Breast epithelium (tissue), 4 donors: ENCODE measurements at regions not wholly inside any gene's neighbourhood (a gene's known extent, or its start where the extent isn't known, plus 50 kb on each side); places are given as distances from the start of the nearest gene placed in this dataset.

ENCODE experiments used
- DNase-seq, 2 donors: peaks; one replicate each; pipeline ENCODE4 v3.0.0-alpha.2; 2019; ENCODE audit warnings: low spot score in 2 of 2
- H3K27ac ChIP-seq, 2 donors: fragments of 200-600 bp; sonication (generic) in 1 of 2; one replicate each; pipeline ENCODE4 v1.5.1; 2016 to 2019; ENCODE audit warnings: mild to moderate bottlenecking in 1 of 2
- H3K27me3 ChIP-seq, 2 donors: fragments of 200-600 bp; sonication (generic) in 1 of 2; one replicate each; pipeline versions ENCODE4 v1.5.1 to v1.6.0; 2017 to 2019; ENCODE audit warnings: control low read depth in 1 of 2, mild to moderate bottlenecking in 1 of 2
- H3K36me3 ChIP-seq: fragments of 200-600 bp; one replicate; pipeline ENCODE4 v1.5.1; 2019
- H3K4me1 ChIP-seq, 2 donors: fragments of 200-600 bp; sonication (generic); one replicate each; pipeline ENCODE4 v1.5.1; 2016 to 2019; ENCODE audit warnings: control low read depth in 1 of 2
- H3K4me3 ChIP-seq, 3 donors: fragments of 200-600 bp; sonication (generic); 1 replicate in 2 of 3; 2 replicates in 1 of 3; pipeline ENCODE4 v1.5.1; 2016 to 2019; ENCODE audit warnings: mild to moderate bottlenecking in 3 of 3, moderate library complexity in 2 of 3
- H3K9me3 ChIP-seq, 2 donors: fragments of 200-600 bp; sonication (generic) in 1 of 2; one replicate each; pipeline ENCODE4 v1.5.1; 2016 to 2019; ENCODE audit warnings: control low read depth in 1 of 2
- CTCF ChIP-seq, 3 donors: fragments of 450-650 bp; IDR thresholded peaks; one replicate each; pipeline ENCODE4 v1.5.1; 2016 to 2017; ENCODE audit warnings: antibody characterized with exemption in 3 of 3, mild to moderate bottlenecking in 3 of 3, moderate library complexity in 3 of 3
- POLR2A ChIP-seq: fragments of 450-650 bp; IDR thresholded peaks from one replicate; pipeline ENCODE4 v1.6.1; 2016; ENCODE audit warnings: antibody characterized with exemption, mild to moderate bottlenecking, moderate library complexity
- POLR2AphosphoS5 ChIP-seq, 3 donors: sonication (generic); formaldehyde crosslinking; IDR thresholded peaks; one replicate each; pipeline ENCODE4 v1.6.1; 2017; ENCODE audit warnings: antibody characterized with exemption in 3 of 3
- intact Hi-C: fragments of 100-400 bp; cut with DNase I; formaldehyde crosslinking; loops from one replicate; pipeline ENCODE4 v1.15.1; 2023; ENCODE audit warnings: low total_unique reads

GRCh38 chr21:32834211-32834915, 62.8 kb upstream of the PAXBP1 start:
- no peaks in the 10 kb centered on the region for H3K4me1 ChIP-seq
- no peak overlapping the region for H3K4me3 ChIP-seq
- H3K27me3 ChIP-seq: no peaks in the 10 kb centered on the region
- intact Hi-C loops: no loop called here
- peaks cover 0 to 12% of the 10 kb centered on the region in 2 donors for H3K9me3 ChIP-seq
- H3K36me3 ChIP-seq: no peaks in the 10 kb centered on the region
- H3K27ac ChIP-seq: no peak overlapping the region
- no peak for DNase-seq
- TF ChIP-seq POLR2AphosphoS5 (IDR thresholded peaks at IDR 0.05) (no peak), CTCF (IDR thresholded peaks at IDR 0.05) (no peak), POLR2A (no peak)

- Histone ChIP-seq H3K4me3 (no peak overlapping the region), H3K27ac (no peak overlapping the region), H3K36me3 (no peaks in the 10 kb centered on the region), H3K27me3 (no peaks in the 10 kb centered on the region), H3K4me1 (no peaks in the 10 kb centered on the region), H3K9me3 (peaks cover 0 to 12% of the 10 kb centered on the region in 2 donors)
- intact Hi-C loops: no loop called here
- no peak for DNase-seq
- TF ChIP-seq POLR2AphosphoS5 (IDR thresholded peaks at IDR 0.05): no peak
- TF ChIP-seq POLR2A: no peak
Measured at GRCh38 chr21:32834916-32835235, 63.3 kb upstream of the PAXBP1 start.

- no peaks in the 10 kb centered on the region for H3K27me3 ChIP-seq
- TF ChIP-seq POLR2A (no peak), POLR2AphosphoS5 (IDR thresholded peaks at IDR 0.05) (no peak), CTCF (IDR thresholded peaks at IDR 0.05) (no peak)
- H3K36me3 ChIP-seq: no peaks in the 10 kb centered on the region
- H3K27ac ChIP-seq: no peak overlapping the region
- no peaks in the 10 kb centered on the region for H3K9me3 ChIP-seq
- intact Hi-C loops: no loop called here
- no peak overlapping the region for H3K4me3 ChIP-seq
- no peak for DNase-seq
- no peaks in the 10 kb centered on the region for H3K4me1 ChIP-seq
Measured at GRCh38 chr21:32842146-32842545, 70.6 kb upstream of the PAXBP1 start.

GRCh38 chr21:32843561-32843960, 72.0 kb upstream of the PAXBP1 start:
- H3K4me1 ChIP-seq: no peaks in the 10 kb centered on the region
- intact Hi-C loops: no loop called here
- no peaks in the 10 kb centered on the region for H3K27me3 ChIP-seq
- no peaks in the 10 kb centered on the region for H3K36me3 ChIP-seq
- TF ChIP-seq POLR2A (no peak), POLR2AphosphoS5 (IDR thresholded peaks at IDR 0.05) (no peak), CTCF (IDR thresholded peaks at IDR 0.05) (no peak)
- no peaks in the 10 kb centered on the region for H3K9me3 ChIP-seq
- H3K4me3 ChIP-seq: no peak overlapping the region
- no peak for DNase-seq
- H3K27ac ChIP-seq: no peak overlapping the region

GRCh38 chr21:32844076-32844475, 72.5 kb upstream of the PAXBP1 start:
- DNase-seq: no peak
- Histone ChIP-seq H3K4me3 (no peak overlapping the region), H3K27me3 (no peaks in the 10 kb centered on the region), H3K9me3 (no peaks in the 10 kb centered on the region), H3K4me1 (no peaks in the 10 kb centered on the region), H3K27ac (no peak overlapping the region), H3K36me3 (no peaks in the 10 kb centered on the region)
- intact Hi-C loops: no loop called here
- TF ChIP-seq POLR2A (no peak), CTCF (IDR thresholded peaks at IDR 0.05) (no peak), POLR2AphosphoS5 (IDR thresholded peaks at IDR 0.05) (no peak)
